ENCODE measurements at regions not wholly inside any gene's neighbourhood (a gene's known extent, or its start where the extent isn't known, plus 50 kb on each side); places are given as distances from the start of the nearest gene placed in this dataset.
A peak's percentile ranks its signal among the peaks of the same experiment; 100 is the strongest.
"Not testable (repeated sequence)": the region's sequence is repeated elsewhere in the genome, so short reads cannot be mapped to it uniquely, and the experiment has no call there.

DNA sequence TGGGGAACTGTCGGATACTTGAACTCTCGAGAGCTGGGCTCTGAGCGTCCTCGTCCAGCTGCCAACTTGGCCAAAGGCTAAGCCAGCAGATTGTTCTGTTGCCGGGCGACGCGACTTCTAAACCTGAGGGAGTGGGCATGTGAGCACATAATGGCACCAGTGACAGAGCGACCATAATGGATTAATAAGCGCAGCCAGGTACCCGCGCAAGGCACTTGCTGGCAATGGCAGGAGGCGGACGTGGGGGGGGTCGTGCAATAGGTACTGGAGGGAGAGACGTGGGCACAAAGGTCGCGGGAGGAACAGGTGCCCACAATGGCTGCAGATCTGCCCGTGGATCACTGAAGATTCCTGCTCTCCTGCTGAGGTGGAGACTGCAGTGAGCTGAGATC is 1368.7 kb downstream of the CDH12 start:
- H3K4me3 ChIP-seq (ENCODE audit: low read length); intact Hi-C loops (cut with micrococcal nuclease); H3K27me3 Mint-ChIP-seq (ENCODE audit: low read depth in 2 of 2); H3K36me3 ChIP-seq (ENCODE audit: control insufficient read depth, insufficient read depth, low read length); H3K27ac ChIP-seq (ENCODE audit: low read length); H3K9me3 Mint-ChIP-seq; H3K36me3 Mint-ChIP-seq; H3K4me1 ChIP-seq (ENCODE audit: control insufficient read depth, insufficient read depth, low read length); H3K27me3 ChIP-seq (ENCODE audit: control insufficient read depth, insufficient read depth, low read length); H3K9me3 ChIP-seq (ENCODE audit: control insufficient read depth, insufficient read depth, low read length); DNase-seq; ATAC-seq; H3K4me3 Mint-ChIP-seq: not testable (repeated sequence)
- H3K4me1 Mint-ChIP-seq, result peaks cover 33 to 51% of the 10 kb centered on the region in 2 donors
- H3K27ac Mint-ChIP-seq, result peak overlapping the region in 1 of 2 donors; percentile 14
- WGBS (ENCODE audit: insufficient coverage), result 98% methylated on average over 13 of the region's 19 CpGs

DNA sequence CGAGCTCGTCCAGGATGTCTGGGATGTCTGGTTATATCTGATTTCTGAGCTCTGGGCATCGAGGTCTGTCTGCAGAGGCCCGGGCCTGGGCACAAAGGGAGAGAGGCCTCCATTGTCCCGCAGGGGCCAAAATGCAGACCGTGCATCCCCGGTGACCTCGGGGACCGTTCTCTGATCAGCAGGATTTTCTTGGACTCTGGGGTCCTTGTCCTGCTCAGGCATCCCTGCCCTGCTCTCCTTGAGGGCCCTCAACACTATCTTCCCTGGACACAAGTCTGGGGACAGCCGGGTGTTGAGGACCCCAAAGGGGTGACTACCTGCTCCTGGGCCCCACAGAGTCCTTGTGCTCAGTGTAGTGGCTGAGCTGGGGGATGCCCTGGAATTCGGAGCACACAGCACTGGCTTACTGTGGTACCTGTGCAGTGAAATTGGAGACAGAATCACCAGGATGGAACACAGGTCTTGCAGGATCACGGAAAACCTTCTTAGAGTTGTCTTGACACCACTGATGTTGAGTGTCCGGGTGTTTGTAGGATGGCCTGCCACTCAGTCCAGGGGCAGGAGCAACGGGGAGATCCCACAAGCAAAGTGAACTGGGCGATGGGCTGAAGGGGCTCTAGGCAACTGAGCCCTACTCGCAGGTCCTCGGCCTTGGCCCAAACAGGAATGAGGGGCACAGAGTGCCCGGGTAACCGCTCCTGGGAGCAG is 1369.2 kb downstream of the CDH12 start:
- intact Hi-C loops (cut with micrococcal nuclease); H3K27ac ChIP-seq (ENCODE audit: low read length); H3K4me3 ChIP-seq (ENCODE audit: low read length); H3K9me3 ChIP-seq (ENCODE audit: control insufficient read depth, insufficient read depth, low read length); ATAC-seq; H3K36me3 Mint-ChIP-seq; H3K27me3 Mint-ChIP-seq (ENCODE audit: low read depth in 2 of 2); DNase-seq; H3K27me3 ChIP-seq (ENCODE audit: control insufficient read depth, insufficient read depth, low read length); H3K4me3 Mint-ChIP-seq; H3K9me3 Mint-ChIP-seq; H3K4me1 ChIP-seq (ENCODE audit: control insufficient read depth, insufficient read depth, low read length); H3K36me3 ChIP-seq (ENCODE audit: control insufficient read depth, insufficient read depth, low read length): not testable (repeated sequence)
- Mint-ChIP-seq H3K27ac (peak overlapping the region in 1 of 2 donors; percentile 14), H3K4me1 (peaks cover 33 to 51% of the 10 kb centered on the region in 2 donors)
- WGBS (ENCODE audit: insufficient coverage), result 97% methylated on average over 17 of the region's 19 CpGs

DNA sequence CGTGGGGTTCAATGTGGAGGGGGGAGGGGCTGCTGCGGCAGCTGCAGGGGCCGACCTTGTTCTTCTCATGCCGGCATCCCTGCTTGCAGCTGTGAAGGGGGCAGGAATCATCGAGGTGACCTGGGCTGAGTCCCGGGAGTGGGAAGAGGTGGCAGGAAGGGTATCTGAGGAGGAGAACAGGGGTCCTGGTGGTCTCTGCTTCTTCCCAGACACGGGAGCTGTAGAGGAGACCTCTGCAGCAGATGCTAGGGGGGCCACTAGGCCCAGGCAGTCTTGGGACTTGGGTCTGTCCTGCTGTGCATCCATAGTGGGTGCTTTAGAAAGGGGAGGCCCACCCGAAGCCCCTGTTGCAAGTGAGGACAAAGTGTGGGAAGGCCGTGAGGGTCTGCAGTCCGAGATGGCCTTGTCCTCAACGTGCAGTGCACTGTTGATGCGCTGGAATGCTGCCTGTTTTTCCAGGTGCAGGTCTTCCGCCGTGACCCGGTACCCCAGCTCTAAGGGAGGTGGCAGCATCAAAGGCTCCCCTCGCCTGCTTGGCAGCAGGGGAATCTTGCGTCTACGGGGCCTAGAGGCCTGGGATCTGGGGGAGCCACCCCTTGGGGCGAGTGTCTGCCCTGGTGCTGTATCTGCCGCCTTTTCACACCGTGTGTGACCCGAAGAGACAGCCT is 1370.0 kb downstream of the CDH12 start:
- H3K27ac Mint-ChIP-seq; H3K36me3 ChIP-seq (ENCODE audit: control insufficient read depth, insufficient read depth, low read length); ATAC-seq; H3K27ac ChIP-seq (ENCODE audit: low read length); H3K36me3 Mint-ChIP-seq; H3K4me1 ChIP-seq (ENCODE audit: control insufficient read depth, insufficient read depth, low read length); H3K4me3 ChIP-seq (ENCODE audit: low read length); intact Hi-C loops (cut with micrococcal nuclease); DNase-seq; H3K9me3 ChIP-seq (ENCODE audit: control insufficient read depth, insufficient read depth, low read length); H3K4me3 Mint-ChIP-seq; H3K27me3 Mint-ChIP-seq (ENCODE audit: low read depth in 2 of 2); H3K27me3 ChIP-seq (ENCODE audit: control insufficient read depth, insufficient read depth, low read length); H3K9me3 Mint-ChIP-seq: not testable (repeated sequence)
- H3K4me1 Mint-ChIP-seq, result peaks cover 33 to 48% of the 10 kb centered on the region in 2 donors
- 94% methylated on average over 17 of the region's 22 CpGs for WGBS (ENCODE audit: insufficient coverage)

DNA sequence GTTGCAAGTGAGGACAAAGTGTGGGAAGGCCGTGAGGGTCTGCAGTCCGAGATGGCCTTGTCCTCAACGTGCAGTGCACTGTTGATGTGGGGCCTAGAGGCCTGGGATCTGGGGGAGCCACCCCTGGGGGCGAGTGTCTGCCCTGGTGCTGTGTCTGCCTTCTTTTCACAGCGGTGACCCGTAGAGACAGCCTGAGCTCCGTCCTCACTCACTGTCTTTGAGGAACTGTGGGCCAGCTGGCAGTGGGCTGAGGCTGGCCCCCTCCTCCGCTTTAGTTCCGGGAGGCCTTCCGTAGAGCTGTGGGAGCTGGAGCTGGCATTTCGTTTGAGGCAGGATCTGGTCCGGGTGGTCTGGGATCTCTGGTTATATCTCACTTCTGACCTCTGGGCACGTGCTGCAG is 1370.6 kb downstream of the CDH12 start:
- H3K27me3 Mint-ChIP-seq (ENCODE audit: low read depth in 2 of 2); H3K27ac Mint-ChIP-seq; H3K9me3 ChIP-seq (ENCODE audit: control insufficient read depth, insufficient read depth, low read length); H3K4me3 ChIP-seq (ENCODE audit: low read length); DNase-seq; intact Hi-C loops (cut with micrococcal nuclease); ATAC-seq; H3K27ac ChIP-seq (ENCODE audit: low read length); H3K27me3 ChIP-seq (ENCODE audit: control insufficient read depth, insufficient read depth, low read length); H3K9me3 Mint-ChIP-seq; H3K36me3 ChIP-seq (ENCODE audit: control insufficient read depth, insufficient read depth, low read length); H3K4me3 Mint-ChIP-seq; H3K4me1 ChIP-seq (ENCODE audit: control insufficient read depth, insufficient read depth, low read length); H3K36me3 Mint-ChIP-seq: not testable (repeated sequence)
- H3K4me1 Mint-ChIP-seq, result peaks cover 33 to 47% of the 10 kb centered on the region in 2 donors
- WGBS (ENCODE audit: insufficient coverage), result 97% methylated on average over 12 of the region's 13 CpGs

DNA sequence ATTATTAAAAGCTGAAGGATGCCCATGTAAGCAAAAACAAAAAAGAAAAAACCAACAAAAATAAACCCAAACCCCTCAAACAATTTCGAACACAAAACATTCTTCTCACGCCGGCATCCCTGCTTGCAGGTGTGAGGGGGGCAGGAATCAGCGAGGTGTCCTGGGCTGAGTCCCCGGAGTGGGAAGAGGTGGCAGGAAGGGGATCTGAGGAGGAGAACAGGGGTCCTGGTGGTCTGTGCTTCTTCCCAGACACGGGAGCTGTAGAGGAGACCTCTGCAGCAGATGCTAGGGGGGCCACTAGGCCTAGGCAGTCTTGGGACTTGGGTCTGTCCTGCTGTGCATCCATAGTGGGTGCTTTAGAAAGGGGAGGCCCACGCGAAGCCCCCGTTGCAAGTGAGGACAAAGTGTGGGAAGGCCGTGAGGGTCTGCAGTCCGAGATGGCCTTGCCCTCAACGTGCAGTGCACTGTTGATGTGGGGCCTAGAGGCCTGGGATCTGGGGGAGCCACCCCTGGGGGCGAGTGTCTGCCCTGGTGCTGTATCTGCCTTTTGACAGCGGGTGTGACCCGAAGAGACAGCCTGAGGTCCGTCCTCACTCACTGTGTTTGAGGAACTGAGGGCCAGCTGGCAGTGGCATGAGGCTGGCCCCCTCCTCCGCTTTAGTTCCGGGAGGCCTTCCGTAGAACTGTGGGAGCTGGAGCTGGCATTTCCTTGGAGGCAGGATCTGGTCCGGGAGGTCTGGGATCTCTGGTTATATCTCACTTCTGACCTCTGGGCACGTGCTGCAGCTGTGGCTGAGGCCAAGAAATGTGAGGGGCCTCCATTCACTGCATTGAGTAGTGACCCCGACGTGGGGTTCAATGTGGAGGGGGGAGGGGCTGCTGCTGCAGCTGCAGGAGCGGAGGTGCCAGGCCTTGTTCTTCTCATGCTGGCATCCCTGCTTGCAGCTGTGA is 1371.5 kb downstream of the CDH12 start:
- intact Hi-C loops (cut with micrococcal nuclease); H3K36me3 ChIP-seq (ENCODE audit: control insufficient read depth, insufficient read depth, low read length); H3K9me3 ChIP-seq (ENCODE audit: control insufficient read depth, insufficient read depth, low read length); DNase-seq; ATAC-seq; H3K4me3 ChIP-seq (ENCODE audit: low read length); H3K9me3 Mint-ChIP-seq; H3K36me3 Mint-ChIP-seq; H3K4me1 ChIP-seq (ENCODE audit: control insufficient read depth, insufficient read depth, low read length); H3K27me3 Mint-ChIP-seq (ENCODE audit: low read depth in 2 of 2); H3K27me3 ChIP-seq (ENCODE audit: control insufficient read depth, insufficient read depth, low read length); H3K4me3 Mint-ChIP-seq; H3K27ac ChIP-seq (ENCODE audit: low read length): not testable (repeated sequence)
- peaks cover 25 to 39% of the 10 kb centered on the region in 2 donors for H3K4me1 Mint-ChIP-seq
- WGBS (ENCODE audit: insufficient coverage), result 96% methylated on average over 23 of the region's 24 CpGs
- peak overlapping the region in 1 of 2 donors; percentile 27 for H3K27ac Mint-ChIP-seq

DNA sequence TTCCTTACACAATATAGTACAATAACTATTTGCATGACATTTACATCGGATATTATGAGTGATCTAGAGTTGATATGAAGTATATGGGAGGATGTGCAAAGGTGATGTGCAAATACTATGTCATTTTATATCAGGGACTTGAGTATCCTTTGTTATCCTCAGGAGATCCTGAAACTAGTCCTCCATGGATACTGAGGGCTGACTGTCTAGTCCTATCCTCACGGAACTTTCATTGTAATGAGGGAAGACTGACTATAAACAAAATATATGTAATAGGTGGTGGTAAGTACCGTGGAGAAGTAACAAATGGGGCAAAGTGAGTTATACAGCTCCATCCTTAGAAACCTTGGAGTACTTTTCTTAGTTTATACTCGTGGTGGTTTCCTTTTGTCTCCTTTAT is 1373.1 kb downstream of the CDH12 start:
- H3K27ac Mint-ChIP-seq; H3K4me1 ChIP-seq (ENCODE audit: control insufficient read depth, insufficient read depth, low read length); H3K36me3 ChIP-seq (ENCODE audit: control insufficient read depth, insufficient read depth, low read length); H3K27me3 ChIP-seq (ENCODE audit: control insufficient read depth, insufficient read depth, low read length); H3K4me3 Mint-ChIP-seq; H3K36me3 Mint-ChIP-seq; intact Hi-C loops (cut with micrococcal nuclease); DNase-seq; H3K9me3 ChIP-seq (ENCODE audit: control insufficient read depth, insufficient read depth, low read length); H3K9me3 Mint-ChIP-seq; ATAC-seq; H3K27me3 Mint-ChIP-seq (ENCODE audit: low read depth in 2 of 2); H3K27ac ChIP-seq (ENCODE audit: low read length); H3K4me3 ChIP-seq (ENCODE audit: low read length): not testable (repeated sequence)
- peaks cover 28 to 34% of the 10 kb centered on the region in 2 donors for H3K4me1 Mint-ChIP-seq
- WGBS (ENCODE audit: insufficient coverage), result 100% methylated on average over 1 of the region's 4 CpGs

DNA sequence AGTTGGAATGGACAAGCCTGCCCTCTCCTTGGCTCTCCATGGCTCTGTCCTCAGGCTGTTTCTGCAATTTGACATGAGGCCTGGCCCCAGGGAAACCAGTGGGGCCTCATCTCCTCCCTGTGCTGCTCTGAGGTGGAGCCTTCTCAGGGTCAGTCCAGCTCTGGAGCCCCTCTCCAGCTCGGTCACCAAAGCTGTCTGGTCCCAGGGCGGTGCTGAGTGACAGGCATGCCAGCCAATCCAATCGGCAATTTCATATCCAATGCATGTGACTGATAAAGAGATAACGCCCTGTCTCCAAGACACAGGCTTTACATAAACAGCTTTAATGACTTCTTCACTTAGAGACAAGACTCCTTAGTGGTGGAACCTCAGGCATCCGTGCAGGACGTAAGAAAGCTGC is 1379.2 kb downstream of the CDH12 start:
- DNase-seq; H3K9me3 Mint-ChIP-seq; intact Hi-C loops (cut with micrococcal nuclease); H3K27ac Mint-ChIP-seq; H3K36me3 ChIP-seq (ENCODE audit: control insufficient read depth, insufficient read depth, low read length); H3K27me3 Mint-ChIP-seq (ENCODE audit: low read depth in 2 of 2); H3K4me3 Mint-ChIP-seq; ATAC-seq; H3K9me3 ChIP-seq (ENCODE audit: control insufficient read depth, insufficient read depth, low read length); H3K27me3 ChIP-seq (ENCODE audit: control insufficient read depth, insufficient read depth, low read length); H3K4me3 ChIP-seq (ENCODE audit: low read length); H3K27ac ChIP-seq (ENCODE audit: low read length); H3K4me1 ChIP-seq (ENCODE audit: control insufficient read depth, insufficient read depth, low read length); H3K36me3 Mint-ChIP-seq: not testable (repeated sequence)
- H3K4me1 Mint-ChIP-seq, result peaks cover 9 to 21% of the 10 kb centered on the region in 2 donors
- WGBS (ENCODE audit: insufficient coverage), result 93% methylated on average over 4 of the region's 6 CpGs

Data from natural killer cell (primary cell).